C4-2B (cell line): ENCODE measurements at regions not wholly inside any gene's neighbourhood (a gene's known extent, or its start where the extent isn't known, plus 50 kb on each side); places are given as distances from the start of the nearest gene placed in this dataset.

ENCODE experiments used
- CTCF ChIP-seq: fragments of 450-650 bp; conservative IDR thresholded peaks from 2 replicates; pipeline ENCODE4 v1.5.1; 2017; ENCODE audit warnings: mild to moderate bottlenecking
- ZFX ChIP-seq: fragments of 450-650 bp; IDR thresholded peaks from 2 replicates; pipeline ENCODE4 v1.6.1; 2017

DNA sequence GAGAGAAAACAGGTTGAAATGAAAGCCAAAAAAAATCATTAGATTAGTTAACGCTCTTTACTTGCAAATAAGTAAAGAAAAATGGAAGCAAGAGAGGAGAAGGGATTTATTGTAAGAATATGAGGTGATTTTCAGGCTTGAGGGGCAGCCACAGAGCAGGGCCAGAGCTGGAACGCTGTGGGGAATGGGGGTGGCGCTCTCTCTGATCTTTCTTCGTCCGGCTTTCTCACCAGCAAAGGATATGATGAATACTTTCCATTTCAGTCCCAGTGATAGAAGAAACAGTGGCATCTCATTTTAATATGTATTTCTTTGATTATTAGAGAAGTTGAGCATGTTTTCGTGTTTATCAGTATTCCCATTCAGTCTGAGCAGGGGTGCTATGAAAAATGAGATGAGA is 112.2 kb downstream of the SKIDA1 start:
- no peak for TF ChIP-seq CTCF
- no peak for TF ChIP-seq ZFX
